IMR-90 (cell line): ENCODE measurements at regions not wholly inside any gene's neighbourhood (a gene's known extent, or its start where the extent isn't known, plus 50 kb on each side); places are given as distances from the start of the nearest gene placed in this dataset.

Source experiments
- ATAC-seq: fragments of 200-7000 bp; cut with Tn5 transposase; 2 replicates; pipeline ENCODE4 v1.9.1; 2020; ENCODE audit warnings: low read depth, mild to moderate bottlenecking, moderate library complexity
- BruUV-seq: library from RNA; stranded (reverse); fragments of 400-500 nt; replicated peaks from 2 replicates; lab custom pipeline; 2021; lab: Mats Ljungman, UMichigan
- CTCF ChIA-PET: fragments of 300-600 bp; formaldehyde crosslinking; extraction: SDS; loops from one replicate; lab custom pipeline; 2021; ENCODE audit warnings: antibody characterized with exemption; lab: Yijun Ruan, JAX
- POLR2A ChIA-PET: fragments of 300-600 bp; sonication (Branson Sonifier 250); formaldehyde crosslinking; loops from one replicate; lab custom pipeline; 2022; ENCODE audit warnings: antibody characterized with exemption; ENCODE audit not compliant: unreplicated experiment; lab: Charles Lee
- DNase-seq: peaks from one replicate; pipeline ENCODE4 v3.0.0; 2013
- H2AFZ ChIP-seq: replicated peaks from 2 replicates; pipeline ENCODE3; 2013; ENCODE audit warnings: low read length, mild to moderate bottlenecking; ENCODE audit not compliant: poor library complexity
- H2AK5ac ChIP-seq: 2 replicates; pipeline ENCODE4 v1.6.1; 2013; ENCODE audit warnings: low read depth, low read length, inconsistent platforms
- H2AK9ac ChIP-seq: replicated peaks from 2 replicates; pipeline ENCODE3; 2013; ENCODE audit warnings: mild to moderate bottlenecking, low read depth, low read length, moderate library complexity; ENCODE audit not compliant: poor library complexity
- H2BK120ac ChIP-seq: 2 replicates; pipeline ENCODE4 v1.6.1; 2013; ENCODE audit warnings: low read depth, low read length, inconsistent platforms
- H2BK15ac ChIP-seq: 3 replicates; pipeline ENCODE4 v1.6.1; 2013; ENCODE audit warnings: low read depth, low read length, inconsistent platforms
- H2BK20ac ChIP-seq: 2 replicates; pipeline ENCODE4 v1.6.1; 2013; ENCODE audit warnings: low read depth, mild to moderate bottlenecking, inconsistent platforms, low read length, moderate library complexity
- H2BK5ac ChIP-seq: 2 replicates; pipeline ENCODE4 v1.6.1; 2013; ENCODE audit warnings: mild to moderate bottlenecking, low read depth, low read length, inconsistent platforms; ENCODE audit not compliant: poor library complexity, severe bottlenecking
- H3K14ac ChIP-seq: replicated peaks from 2 replicates; pipeline ENCODE4 v1.6.1; 2013; ENCODE audit warnings: low read depth, low read length, inconsistent platforms
- H3K18ac ChIP-seq: 2 replicates; pipeline ENCODE4 v1.6.1; 2013; ENCODE audit warnings: low read depth, low read length, control low read depth
- H3K23ac ChIP-seq: 2 replicates; pipeline ENCODE4 v1.6.1; 2013; ENCODE audit warnings: low read depth, low read length, inconsistent platforms
- H3K27ac ChIP-seq: 2 replicates; pipeline ENCODE4 v1.5.1; 2013; ENCODE audit warnings: mild to moderate bottlenecking, control low read depth, low read length; ENCODE audit not compliant: insufficient read depth
- H3K27me3 ChIP-seq: 2 replicates; pipeline ENCODE4 v1.6.1; 2013; ENCODE audit warnings: low read length; ENCODE audit not compliant: control insufficient read depth, insufficient read depth
- H3K36me3 ChIP-seq: 2 replicates; pipeline ENCODE4 v1.6.1; 2013; ENCODE audit warnings: low read length, mixed read lengths; ENCODE audit not compliant: control insufficient read depth, insufficient read depth
- H3K4ac ChIP-seq: 2 replicates; pipeline ENCODE4 v1.6.1; 2013; ENCODE audit warnings: low read depth, low read length, inconsistent platforms
- H3K4me1 ChIP-seq: 2 replicates; pipeline ENCODE4 v1.6.1; 2013; ENCODE audit warnings: low read length, mixed read lengths; ENCODE audit not compliant: control insufficient read depth, insufficient read depth
- H3K4me2 ChIP-seq: 2 replicates; pipeline ENCODE4 v1.6.1; 2013; ENCODE audit warnings: low read depth, mild to moderate bottlenecking, control low read depth, low read length, moderate library complexity
- H3K4me3 ChIP-seq: 2 replicates; pipeline ENCODE4 v1.5.1; 2013; ENCODE audit warnings: low read depth, mild to moderate bottlenecking, control low read depth, low read length, moderate library complexity; ENCODE audit not compliant: insufficient read depth
- H3K56ac ChIP-seq: 2 replicates; pipeline ENCODE4 v1.6.1; 2013; ENCODE audit warnings: low read length, inconsistent platforms; ENCODE audit not compliant: insufficient read depth; ENCODE audit errors: extremely low read depth
- H3K79me1 ChIP-seq, 2 experiments: 2 replicates each; pipeline ENCODE4 v1.6.1; 2013; ENCODE audit warnings: low read length in 2 of 2, inconsistent platforms in 1 of 2, low read depth in 1 of 2
- H3K9ac ChIP-seq: 2 replicates; pipeline ENCODE4 v1.6.1; 2013; ENCODE audit warnings: low read depth, low read length, control low read depth
- H3K9me1 ChIP-seq: 2 replicates; pipeline ENCODE4 v1.6.1; 2013; ENCODE audit warnings: low read length, inconsistent platforms; ENCODE audit not compliant: insufficient read depth
- H3K9me3 ChIP-seq: 2 replicates; pipeline ENCODE4 v1.6.1; 2013; ENCODE audit warnings: low read length; ENCODE audit not compliant: control insufficient read depth, insufficient read depth
- H4K20me1 ChIP-seq: 2 replicates; pipeline ENCODE4 v1.6.1; 2013; ENCODE audit warnings: low read length, inconsistent platforms; ENCODE audit not compliant: insufficient read depth
- H4K5ac ChIP-seq: 2 replicates; pipeline ENCODE4 v1.6.1; 2013; ENCODE audit warnings: mild to moderate bottlenecking, low read depth, low read length, control low read depth
- H4K8ac ChIP-seq, 2 experiments: 2 replicates each; pipeline ENCODE4 v1.6.1; 2013; ENCODE audit warnings: low read depth in 2 of 2, low read length in 2 of 2, control low read depth in 1 of 2, inconsistent platforms in 1 of 2
- H4K91ac ChIP-seq: 2 replicates; pipeline ENCODE4 v1.6.1; 2013; ENCODE audit warnings: low read depth, low read length, inconsistent platforms; ENCODE audit not compliant: insufficient read depth
- FOS ChIP-seq: fragments of 150-350 bp; IDR thresholded peaks from 2 replicates; pipeline ENCODE4 v1.6.1; 2016; ENCODE audit warnings: low read depth, low read length
- POLR2A ChIP-seq: IDR thresholded peaks from 2 replicates; pipeline ENCODE4 v1.6.1; 2012; ENCODE audit warnings: mild to moderate bottlenecking, low read depth, low read length
- RAD21 ChIP-seq: IDR thresholded peaks from 2 replicates; pipeline ENCODE4 v1.6.1; 2012; ENCODE audit warnings: low read length, improper control_type of control experiment
- RCOR1 ChIP-seq: IDR thresholded peaks from 2 replicates; pipeline ENCODE4 v1.6.1; 2012; ENCODE audit warnings: mild to moderate bottlenecking, low read length, improper control_type of control experiment; ENCODE audit not compliant: insufficient replicate concordance
- WGBS, 2 experiments: methylation state at CpG; one replicate each; pipeline versions ENCODE4 v1.1.5 to v1.1.7; 2013; ENCODE audit warnings: missing lambda C conversion rate in 2 of 2; ENCODE audit not compliant: insufficient read length in 1 of 2; ENCODE audit errors: extremely low coverage in 2 of 2; 5-methylcytosine and 5-hydroxymethylcytosine counted together
- dilution Hi-C: fragments of 300-500 bp; cut with HindIII; formaldehyde crosslinking; loops from one replicate; pipeline ENCODE4 v1.14.3; 2018; ENCODE audit warnings: low sequenced_read_pairs; ENCODE audit not compliant: unreplicated experiment
- in situ Hi-C: fragments of 300-500 bp; cut with MboI; formaldehyde crosslinking; loops from 3 replicates; pipeline ENCODE4 v1.14.3; 2019; ENCODE audit warnings: low sequenced_read_pairs, inconsistent platforms, mixed read lengths
- intact Hi-C: fragments of 100-400 bp; cut with micrococcal nuclease; formaldehyde crosslinking; loops from 2 replicates; pipeline ENCODE4 v1.10.0; 2022
- TF ChIP-seq, protein P1 (sequence below): conservative IDR thresholded peaks from 2 replicates; pipeline ENCODE4 v1.5.1; 2012; ENCODE audit warnings: mild to moderate bottlenecking, low read depth, low read length, improper control_type of control experiment

DNA sequence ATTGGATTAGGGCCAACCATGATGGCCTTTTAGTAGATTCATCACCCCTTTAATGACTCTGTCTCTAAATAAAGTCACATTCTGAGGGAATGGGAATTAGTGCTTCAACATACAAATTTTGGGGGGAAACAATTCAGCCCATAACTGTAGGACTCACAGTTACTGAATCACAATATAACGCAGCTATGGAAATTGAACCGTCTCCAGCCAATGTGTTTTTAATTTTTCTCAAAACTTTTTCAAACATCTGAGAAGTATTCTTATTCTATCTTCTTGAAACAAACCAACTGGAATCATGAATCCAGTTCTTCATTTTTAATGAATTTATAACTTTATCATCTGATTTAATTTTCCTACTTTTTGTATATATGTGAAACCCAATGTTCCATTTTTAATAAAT, 373.1 kb upstream of the SYT4 start:
- no TSS peak for BruUV-seq
- H3K18ac ChIP-seq: no peak overlapping the region
- H3K9me3 ChIP-seq: no peaks in the 10 kb centered on the region
- H3K4me1 ChIP-seq: no peaks in the 10 kb centered on the region
- H4K5ac ChIP-seq: no peak overlapping the region
- H2AK9ac ChIP-seq: no peak overlapping the region
- no peak overlapping the region for H3K23ac ChIP-seq
- dilution Hi-C loops: no loop called here
- no CpG with 5 or more reads among the region's 2 CpGs for WGBS, 2 experiments
- no peaks in the 10 kb centered on the region for H3K79me1 ChIP-seq
- no peak overlapping the region for H2BK20ac ChIP-seq
- no peak overlapping the region for H3K4ac ChIP-seq
- H2AFZ ChIP-seq: no peak overlapping the region
- DNase-seq: no peak
- no peaks in the 10 kb centered on the region for H3K36me3 ChIP-seq
- ATAC-seq: no peak
- no peak overlapping the region for H2BK15ac ChIP-seq
- TF ChIP-seq RCOR1 (no peak), POLR2A (no peak), RAD21 (no peak), FOS (no peak)
- TF ChIP-seq, protein P1, sequence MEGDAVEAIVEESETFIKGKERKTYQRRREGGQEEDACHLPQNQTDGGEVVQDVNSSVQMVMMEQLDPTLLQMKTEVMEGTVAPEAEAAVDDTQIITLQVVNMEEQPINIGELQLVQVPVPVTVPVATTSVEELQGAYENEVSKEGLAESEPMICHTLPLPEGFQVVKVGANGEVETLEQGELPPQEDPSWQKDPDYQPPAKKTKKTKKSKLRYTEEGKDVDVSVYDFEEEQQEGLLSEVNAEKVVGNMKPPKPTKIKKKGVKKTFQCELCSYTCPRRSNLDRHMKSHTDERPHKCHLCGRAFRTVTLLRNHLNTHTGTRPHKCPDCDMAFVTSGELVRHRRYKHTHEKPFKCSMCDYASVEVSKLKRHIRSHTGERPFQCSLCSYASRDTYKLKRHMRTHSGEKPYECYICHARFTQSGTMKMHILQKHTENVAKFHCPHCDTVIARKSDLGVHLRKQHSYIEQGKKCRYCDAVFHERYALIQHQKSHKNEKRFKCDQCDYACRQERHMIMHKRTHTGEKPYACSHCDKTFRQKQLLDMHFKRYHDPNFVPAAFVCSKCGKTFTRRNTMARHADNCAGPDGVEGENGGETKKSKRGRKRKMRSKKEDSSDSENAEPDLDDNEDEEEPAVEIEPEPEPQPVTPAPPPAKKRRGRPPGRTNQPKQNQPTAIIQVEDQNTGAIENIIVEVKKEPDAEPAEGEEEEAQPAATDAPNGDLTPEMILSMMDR: no peak
- H2AK5ac ChIP-seq: no peak overlapping the region
- POLR2A ChIA-PET: no interaction called here
- H3K9ac ChIP-seq: no peak overlapping the region
- no peaks in the 10 kb centered on the region for H3K27me3 ChIP-seq
- H3K4me2 ChIP-seq: no peak overlapping the region
- no peak overlapping the region for H4K91ac ChIP-seq
- in situ Hi-C loops: no loop called here
- no peak overlapping the region for H3K56ac ChIP-seq
- no peak overlapping the region for H2BK120ac ChIP-seq
- H4K20me1 ChIP-seq: no peaks in the 10 kb centered on the region
- H3K27ac ChIP-seq: no peak overlapping the region
- no peak overlapping the region for H4K8ac ChIP-seq
- no peak overlapping the region for H3K14ac ChIP-seq
- no peak overlapping the region for H2BK5ac ChIP-seq
- H3K4me3 ChIP-seq: no peak overlapping the region
- intact Hi-C loops: no loop called here
- CTCF ChIA-PET: no interaction called here
- no peaks in the 10 kb centered on the region for H3K9me1 ChIP-seq
